IMR-90 (cell line): ENCODE measurements at regions not wholly inside any gene's neighbourhood (a gene's known extent, or its start where the extent isn't known, plus 50 kb on each side); places are given as distances from the start of the nearest gene placed in this dataset.

Experiments
- ATAC-seq: fragments of 200-7000 bp; cut with Tn5 transposase; 2 replicates; pipeline ENCODE4 v1.9.1; 2020; ENCODE audit warnings: low read depth, mild to moderate bottlenecking, moderate library complexity
- BruUV-seq: library from RNA; stranded (reverse); fragments of 400-500 nt; replicated peaks from 2 replicates; lab custom pipeline; 2021; lab: Mats Ljungman, UMichigan
- CTCF ChIA-PET: fragments of 300-600 bp; formaldehyde crosslinking; extraction: SDS; loops from one replicate; lab custom pipeline; 2021; ENCODE audit warnings: antibody characterized with exemption; lab: Yijun Ruan, JAX
- POLR2A ChIA-PET: fragments of 300-600 bp; sonication (Branson Sonifier 250); formaldehyde crosslinking; loops from one replicate; lab custom pipeline; 2022; ENCODE audit warnings: antibody characterized with exemption; ENCODE audit not compliant: unreplicated experiment; lab: Charles Lee
- DNase-seq: peaks from one replicate; pipeline ENCODE4 v3.0.0; 2013
- H2AFZ ChIP-seq: replicated peaks from 2 replicates; pipeline ENCODE3; 2013; ENCODE audit warnings: low read length, mild to moderate bottlenecking; ENCODE audit not compliant: poor library complexity
- H2AK5ac ChIP-seq: 2 replicates; pipeline ENCODE4 v1.6.1; 2013; ENCODE audit warnings: low read depth, low read length, inconsistent platforms
- H2AK9ac ChIP-seq: replicated peaks from 2 replicates; pipeline ENCODE3; 2013; ENCODE audit warnings: mild to moderate bottlenecking, low read depth, low read length, moderate library complexity; ENCODE audit not compliant: poor library complexity
- H2BK120ac ChIP-seq: 2 replicates; pipeline ENCODE4 v1.6.1; 2013; ENCODE audit warnings: low read depth, low read length, inconsistent platforms
- H2BK15ac ChIP-seq: 3 replicates; pipeline ENCODE4 v1.6.1; 2013; ENCODE audit warnings: low read depth, low read length, inconsistent platforms
- H2BK20ac ChIP-seq: 2 replicates; pipeline ENCODE4 v1.6.1; 2013; ENCODE audit warnings: low read depth, mild to moderate bottlenecking, inconsistent platforms, low read length, moderate library complexity
- H2BK5ac ChIP-seq: 2 replicates; pipeline ENCODE4 v1.6.1; 2013; ENCODE audit warnings: mild to moderate bottlenecking, low read depth, low read length, inconsistent platforms; ENCODE audit not compliant: poor library complexity, severe bottlenecking
- H3K14ac ChIP-seq: replicated peaks from 2 replicates; pipeline ENCODE4 v1.6.1; 2013; ENCODE audit warnings: low read depth, low read length, inconsistent platforms
- H3K18ac ChIP-seq: 2 replicates; pipeline ENCODE4 v1.6.1; 2013; ENCODE audit warnings: low read depth, low read length, control low read depth
- H3K23ac ChIP-seq: 2 replicates; pipeline ENCODE4 v1.6.1; 2013; ENCODE audit warnings: low read depth, low read length, inconsistent platforms
- H3K27ac ChIP-seq: 2 replicates; pipeline ENCODE4 v1.5.1; 2013; ENCODE audit warnings: mild to moderate bottlenecking, control low read depth, low read length; ENCODE audit not compliant: insufficient read depth
- H3K27me3 ChIP-seq: 2 replicates; pipeline ENCODE4 v1.6.1; 2013; ENCODE audit warnings: low read length; ENCODE audit not compliant: control insufficient read depth, insufficient read depth
- H3K36me3 ChIP-seq: 2 replicates; pipeline ENCODE4 v1.6.1; 2013; ENCODE audit warnings: low read length, mixed read lengths; ENCODE audit not compliant: control insufficient read depth, insufficient read depth
- H3K4ac ChIP-seq: 2 replicates; pipeline ENCODE4 v1.6.1; 2013; ENCODE audit warnings: low read depth, low read length, inconsistent platforms
- H3K4me1 ChIP-seq: 2 replicates; pipeline ENCODE4 v1.6.1; 2013; ENCODE audit warnings: low read length, mixed read lengths; ENCODE audit not compliant: control insufficient read depth, insufficient read depth
- H3K4me2 ChIP-seq: 2 replicates; pipeline ENCODE4 v1.6.1; 2013; ENCODE audit warnings: low read depth, mild to moderate bottlenecking, control low read depth, low read length, moderate library complexity
- H3K4me3 ChIP-seq: 2 replicates; pipeline ENCODE4 v1.5.1; 2013; ENCODE audit warnings: low read depth, mild to moderate bottlenecking, control low read depth, low read length, moderate library complexity; ENCODE audit not compliant: insufficient read depth
- H3K56ac ChIP-seq: 2 replicates; pipeline ENCODE4 v1.6.1; 2013; ENCODE audit warnings: low read length, inconsistent platforms; ENCODE audit not compliant: insufficient read depth; ENCODE audit errors: extremely low read depth
- H3K79me1 ChIP-seq, 2 experiments: 2 replicates each; pipeline ENCODE4 v1.6.1; 2013; ENCODE audit warnings: low read length in 2 of 2, inconsistent platforms in 1 of 2, low read depth in 1 of 2
- H3K9ac ChIP-seq: 2 replicates; pipeline ENCODE4 v1.6.1; 2013; ENCODE audit warnings: low read depth, low read length, control low read depth
- H3K9me1 ChIP-seq: 2 replicates; pipeline ENCODE4 v1.6.1; 2013; ENCODE audit warnings: low read length, inconsistent platforms; ENCODE audit not compliant: insufficient read depth
- H3K9me3 ChIP-seq: 2 replicates; pipeline ENCODE4 v1.6.1; 2013; ENCODE audit warnings: low read length; ENCODE audit not compliant: control insufficient read depth, insufficient read depth
- H4K20me1 ChIP-seq: 2 replicates; pipeline ENCODE4 v1.6.1; 2013; ENCODE audit warnings: low read length, inconsistent platforms; ENCODE audit not compliant: insufficient read depth
- H4K5ac ChIP-seq: 2 replicates; pipeline ENCODE4 v1.6.1; 2013; ENCODE audit warnings: mild to moderate bottlenecking, low read depth, low read length, control low read depth
- H4K8ac ChIP-seq, 2 experiments: 2 replicates each; pipeline ENCODE4 v1.6.1; 2013; ENCODE audit warnings: low read depth in 2 of 2, low read length in 2 of 2, control low read depth in 1 of 2, inconsistent platforms in 1 of 2
- H4K91ac ChIP-seq: 2 replicates; pipeline ENCODE4 v1.6.1; 2013; ENCODE audit warnings: low read depth, low read length, inconsistent platforms; ENCODE audit not compliant: insufficient read depth
- BHLHE40 ChIP-seq: fragments of 150-350 bp; IDR thresholded peaks from 2 replicates; pipeline ENCODE4 v1.6.1; 2016; ENCODE audit warnings: mild to moderate bottlenecking, low read depth, low read length
- CEBPB ChIP-seq: IDR thresholded peaks from 2 replicates; pipeline ENCODE4 v1.6.1; 2012; ENCODE audit warnings: low read depth, low read length, improper control_type of control experiment
- CHD1 ChIP-seq: IDR thresholded peaks from 2 replicates; pipeline ENCODE4 v1.6.1; 2012; ENCODE audit warnings: low read depth, low read length, improper control_type of control experiment
- CTCF ChIP-seq: conservative IDR thresholded peaks from 2 replicates; pipeline ENCODE4 v1.5.1; 2012; ENCODE audit warnings: mild to moderate bottlenecking, low read depth, low read length, improper control_type of control experiment
- ELK1 ChIP-seq: fragments of 150-350 bp; IDR thresholded peaks from 2 replicates; pipeline ENCODE4 v1.6.1; 2016; ENCODE audit warnings: low read depth, mild to moderate bottlenecking, low read length, moderate library complexity, borderline replicate concordance
- FOS ChIP-seq: fragments of 150-350 bp; IDR thresholded peaks from 2 replicates; pipeline ENCODE4 v1.6.1; 2016; ENCODE audit warnings: low read depth, low read length
- MAFK ChIP-seq: IDR thresholded peaks from 2 replicates; pipeline ENCODE4 v1.6.1; 2012; ENCODE audit warnings: low read depth, low read length, improper control_type of control experiment
- MAZ ChIP-seq: IDR thresholded peaks from 2 replicates; pipeline ENCODE4 v1.6.1; 2012; ENCODE audit warnings: low read depth, mild to moderate bottlenecking, low read length, improper control_type of control experiment, moderate library complexity, borderline replicate concordance
- MXI1 ChIP-seq: IDR thresholded peaks from 2 replicates; pipeline ENCODE4 v1.6.1; 2012; ENCODE audit warnings: low read depth, mild to moderate bottlenecking, low read length, moderate library complexity, borderline replicate concordance
- NFE2L2 ChIP-seq: fragments of 150-350 bp; IDR thresholded peaks from 2 replicates; pipeline ENCODE4 v1.6.1; 2016; ENCODE audit warnings: low read depth, mild to moderate bottlenecking, low read length
- POLR2A ChIP-seq: IDR thresholded peaks from 2 replicates; pipeline ENCODE4 v1.6.1; 2012; ENCODE audit warnings: mild to moderate bottlenecking, low read depth, low read length
- RAD21 ChIP-seq: IDR thresholded peaks from 2 replicates; pipeline ENCODE4 v1.6.1; 2012; ENCODE audit warnings: low read length, improper control_type of control experiment
- RCOR1 ChIP-seq: IDR thresholded peaks from 2 replicates; pipeline ENCODE4 v1.6.1; 2012; ENCODE audit warnings: mild to moderate bottlenecking, low read length, improper control_type of control experiment; ENCODE audit not compliant: insufficient replicate concordance
- RFX5 ChIP-seq: IDR thresholded peaks from 2 replicates; pipeline ENCODE4 v1.8.0; 2012; ENCODE audit warnings: low read depth, mild to moderate bottlenecking, low read length, moderate library complexity
- SMC3 ChIP-seq: fragments of 150-350 bp; IDR thresholded peaks from 2 replicates; pipeline ENCODE4 v1.6.1; 2016; ENCODE audit warnings: low read depth, mild to moderate bottlenecking, antibody characterized with exemption, low read length, moderate library complexity
- USF2 ChIP-seq: fragments of 150-350 bp; IDR thresholded peaks from 2 replicates; pipeline ENCODE4 v1.6.1; 2017; ENCODE audit warnings: mild to moderate bottlenecking, antibody characterized with exemption, low read length, low read depth
- WGBS, 2 experiments: methylation state at CpG; one replicate each; pipeline versions ENCODE4 v1.1.5 to v1.1.7; 2013; ENCODE audit warnings: missing lambda C conversion rate in 2 of 2; ENCODE audit not compliant: insufficient read length in 1 of 2; ENCODE audit errors: extremely low coverage in 2 of 2; 5-methylcytosine and 5-hydroxymethylcytosine counted together
- dilution Hi-C: fragments of 300-500 bp; cut with HindIII; formaldehyde crosslinking; loops from one replicate; pipeline ENCODE4 v1.14.3; 2018; ENCODE audit warnings: low sequenced_read_pairs; ENCODE audit not compliant: unreplicated experiment
- in situ Hi-C: fragments of 300-500 bp; cut with MboI; formaldehyde crosslinking; loops from 3 replicates; pipeline ENCODE4 v1.14.3; 2019; ENCODE audit warnings: low sequenced_read_pairs, inconsistent platforms, mixed read lengths
- intact Hi-C: fragments of 100-400 bp; cut with micrococcal nuclease; formaldehyde crosslinking; loops from 2 replicates; pipeline ENCODE4 v1.10.0; 2022

GRCh38 chr2:203637471-203638167, 68.8 kb upstream of the CD28 start:
- H3K9ac ChIP-seq: no peak overlapping the region
- 0 out of 2 replicates have a peak overlapping the region, but pooled peaks have one; percentile 33 for H3K27ac ChIP-seq
- intact Hi-C loops: no loop called here
- H3K56ac ChIP-seq: no peak overlapping the region
- TF ChIP-seq MAFK: no peak
- no peak for TF ChIP-seq RAD21
- no peak for TF ChIP-seq CTCF
- TF ChIP-seq POLR2A: no peak
- no peak for TF ChIP-seq FOS
- TF ChIP-seq CHD1: no peak
- no peak for TF ChIP-seq CEBPB
- no peak for TF ChIP-seq RCOR1
- TF ChIP-seq MAZ: no peak
- no peak for TF ChIP-seq USF2
- TF ChIP-seq SMC3: no peak
- no peak for TF ChIP-seq BHLHE40
- TF ChIP-seq NFE2L2: no peak
- TF ChIP-seq ELK1: no peak
- TF ChIP-seq RFX5: no peak
- no peak for TF ChIP-seq MXI1
- no peak overlapping the region for H2BK5ac ChIP-seq
- H3K27me3 ChIP-seq: no peaks in the 10 kb centered on the region
- no peak overlapping the region for H2AK5ac ChIP-seq
- H2BK15ac ChIP-seq: no peak overlapping the region
- no peak overlapping the region for H3K4me2 ChIP-seq
- H3K4me3 ChIP-seq: no peak overlapping the region
- peak overlapping the region; percentile 11 to 16; a peak in 1 of 4 replicates for H4K8ac ChIP-seq
- no peaks in the 10 kb centered on the region for H3K9me1 ChIP-seq
- no CpG with 5 or more reads among the region's 4 CpGs for WGBS, 2 experiments
- no peak overlapping the region for H4K91ac ChIP-seq
- H4K5ac ChIP-seq: peak overlapping the region; percentile 10; the same call in 1 of the 2 replicates
- H4K20me1 ChIP-seq: no peaks in the 10 kb centered on the region
- no peak for ATAC-seq
- H3K14ac ChIP-seq: no peak overlapping the region
- CTCF ChIA-PET: interaction anchor here (0.6 kb wide), 1 partner anchor 297 kb away, joined by 4 read pairs; no protein-coding TSS in a partner anchor
- H3K18ac ChIP-seq: peak overlapping the region; percentile 48; the same call in 1 of the 2 replicates
- H2BK20ac ChIP-seq: no peak overlapping the region
- H3K36me3 ChIP-seq: no peaks in the 10 kb centered on the region
- dilution Hi-C loops: no loop called here
- H2AK9ac ChIP-seq: no peak overlapping the region
- no peak for DNase-seq
- in situ Hi-C loops: no loop called here
- H3K4me1 ChIP-seq: peaks cover 4% of the 10 kb centered on the region; the same call in 1 of the 2 replicates
- no TSS peak for BruUV-seq
- no peaks in the 10 kb centered on the region for H3K9me3 ChIP-seq
- no peak overlapping the region for H3K23ac ChIP-seq
- H2BK120ac ChIP-seq: no peak overlapping the region
- POLR2A ChIA-PET: no interaction called here
- H2AFZ ChIP-seq: no peak overlapping the region
- no peak overlapping the region for H3K4ac ChIP-seq
- no peaks in the 10 kb centered on the region for H3K79me1 ChIP-seq
